ENCODE measurements at regions not wholly inside any gene's neighbourhood (a gene's known extent, or its start where the extent isn't known, plus 50 kb on each side); places are given as distances from the start of the nearest gene placed in this dataset.

- ChIA-PET POLR2A (no interaction called here), CTCF (no interaction called here)
- in situ Hi-C loops (cut with HindIII; ENCODE audit: low pct_unique_long_range_greater_than_20kb, low sequenced_read_pairs) (no loop called here), intact Hi-C loops (cut with micrococcal nuclease; ENCODE audit: unreplicated experiment) (no loop called here)
- BruUV-seq (replicated peaks), result no TSS peak
- H3K36me3 ChIP-seq (ENCODE audit: control insufficient read depth, insufficient read depth, low read length), result 0 out of 2 replicates have a peak, but pooled peaks cover 2% of the 10 kb centered on the region
- no peaks in the 10 kb centered on the region; the same call in 1 of the 2 replicates for H3K27me3 ChIP-seq (ENCODE audit: control insufficient read depth, insufficient read depth, low read length)
- H3K27ac ChIP-seq (ENCODE audit: low read length), result no peak overlapping the region
- no peaks in the 10 kb centered on the region for H3K4me1 ChIP-seq (ENCODE audit: control insufficient read depth, insufficient read depth, low read length)
- no peak for ATAC-seq
- DNase-seq (ENCODE audit: low read depth, low spot score), result no peak
- no peak overlapping the region for H3K4me3 ChIP-seq (ENCODE audit: low read depth in 2 of 2, low read length in 2 of 2)
- H3K9me3 ChIP-seq (ENCODE audit: control insufficient read depth, insufficient read depth, low read depth, low read length), result no peaks in the 10 kb centered on the region
- TF ChIP-seq SIN3A (IDR thresholded peaks at IDR 0.05; ENCODE audit: borderline replicate concordance, insufficient read depth, low read depth, low read length) (no peak), REST (IDR thresholded peaks at IDR 0.05; ENCODE audit: insufficient read depth in 1 of 2, low read depth in 2 of 2, low read length in 1 of 2) (no peak), POLR2AphosphoS5 (IDR thresholded peaks at IDR 0.05; ENCODE audit: low read depth, low read length) (no peak), CTCF (IDR thresholded peaks at IDR 0.05) (no peak), TCF7L2 (IDR thresholded peaks at IDR 0.05; ENCODE audit: low read depth, low read length) (no peak)
Observed at GRCh38 chr12:63403256-63403655, 252.3 kb upstream of the AVPR1A start.

- BruUV-seq (replicated peaks), result no TSS peak
- intact Hi-C loops (cut with micrococcal nuclease; ENCODE audit: unreplicated experiment) (no loop called here), in situ Hi-C loops (cut with HindIII; ENCODE audit: low pct_unique_long_range_greater_than_20kb, low sequenced_read_pairs) (no loop called here)
- Histone ChIP-seq H3K27me3 (ENCODE audit: control insufficient read depth, insufficient read depth, low read length) (no peaks in the 10 kb centered on the region; the same call in 1 of the 2 replicates), H3K36me3 (ENCODE audit: control insufficient read depth, insufficient read depth, low read length) (0 out of 2 replicates have a peak, but pooled peaks cover 2% of the 10 kb centered on the region), H3K9me3 (ENCODE audit: control insufficient read depth, insufficient read depth, low read depth, low read length) (no peaks in the 10 kb centered on the region), H3K4me3 (ENCODE audit: low read depth in 2 of 2, low read length in 2 of 2) (no peak overlapping the region), H3K4me1 (ENCODE audit: control insufficient read depth, insufficient read depth, low read length) (no peaks in the 10 kb centered on the region), H3K27ac (ENCODE audit: low read length) (no peak overlapping the region)
- DNase-seq (ENCODE audit: low read depth, low spot score), result no peak
- TF ChIP-seq SIN3A (IDR thresholded peaks at IDR 0.05; ENCODE audit: borderline replicate concordance, insufficient read depth, low read depth, low read length) (no peak), POLR2AphosphoS5 (IDR thresholded peaks at IDR 0.05; ENCODE audit: low read depth, low read length) (no peak), REST (IDR thresholded peaks at IDR 0.05; ENCODE audit: insufficient read depth in 1 of 2, low read depth in 2 of 2, low read length in 1 of 2) (no peak), TCF7L2 (IDR thresholded peaks at IDR 0.05; ENCODE audit: low read depth, low read length) (no peak), CTCF (IDR thresholded peaks at IDR 0.05) (no peak)
- ChIA-PET CTCF (no interaction called here), POLR2A (no interaction called here)
- no peak for ATAC-seq
Observed at GRCh38 chr12:63400718-63401117, 249.7 kb upstream of the AVPR1A start.
